Dermis blood vessel endothelial cell (primary cell): ENCODE measurements at regions not wholly inside any gene's neighbourhood (a gene's known extent, or its start where the extent isn't known, plus 50 kb on each side); places are given as distances from the start of the nearest gene placed in this dataset.

Source experiments
- DNase-seq: peaks from one replicate; pipeline ENCODE4 v3.0.0; 2010

DNA sequence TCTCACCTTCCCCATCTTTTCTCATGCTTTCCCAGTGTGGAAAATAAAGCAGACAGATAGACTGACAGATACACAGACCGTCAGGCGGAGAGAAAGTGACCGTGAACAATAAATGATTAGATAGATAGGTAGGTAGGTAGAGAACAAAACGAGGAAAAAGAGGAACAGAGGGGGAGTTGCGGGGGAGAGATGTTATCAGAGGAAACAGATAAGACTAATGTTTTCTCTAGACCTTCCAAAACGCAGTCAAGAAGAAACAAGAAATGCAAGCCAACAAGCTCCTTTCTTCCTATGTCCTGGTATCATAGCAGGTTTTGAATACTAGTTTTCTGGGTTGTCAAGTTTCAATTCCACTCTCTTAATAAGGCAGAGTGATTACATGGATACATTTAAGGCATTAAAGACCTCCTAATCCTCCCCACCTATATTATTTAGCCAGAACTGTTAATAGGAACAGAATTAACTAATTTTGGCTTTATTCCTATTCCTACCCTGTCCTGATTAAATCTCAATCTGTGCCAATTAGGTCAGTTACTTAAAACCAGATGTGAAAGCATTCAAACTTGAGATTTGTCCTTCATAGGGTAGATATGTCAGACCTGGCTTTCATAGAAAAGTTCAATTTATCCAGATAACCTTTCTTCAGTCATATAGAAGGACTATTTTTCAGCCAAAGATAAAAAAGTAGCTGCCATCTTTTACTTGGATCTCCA is 89.0 kb upstream of the PTPRR start:
- no peak for DNase-seq

DNA sequence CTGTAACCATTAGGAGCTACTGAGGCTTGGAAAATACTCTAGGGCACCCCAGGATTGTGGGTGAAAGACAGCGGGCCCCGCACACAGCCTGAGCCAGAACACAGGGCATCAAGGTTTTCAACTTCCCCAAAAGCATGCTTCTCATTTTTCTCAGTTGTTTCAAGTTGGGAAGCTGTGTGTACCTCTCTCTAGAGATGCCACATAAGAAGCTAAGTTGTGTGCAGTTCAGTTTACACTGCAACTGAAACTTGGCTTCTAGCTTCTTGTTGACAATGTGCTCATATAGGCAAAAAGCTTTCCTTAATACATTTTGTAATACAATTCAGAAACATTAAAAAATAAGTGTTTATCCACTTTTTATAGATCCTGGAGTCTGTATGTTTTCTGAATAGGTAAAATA is 88.1 kb upstream of the PTPRR start:
- DNase-seq: no peak

DNA sequence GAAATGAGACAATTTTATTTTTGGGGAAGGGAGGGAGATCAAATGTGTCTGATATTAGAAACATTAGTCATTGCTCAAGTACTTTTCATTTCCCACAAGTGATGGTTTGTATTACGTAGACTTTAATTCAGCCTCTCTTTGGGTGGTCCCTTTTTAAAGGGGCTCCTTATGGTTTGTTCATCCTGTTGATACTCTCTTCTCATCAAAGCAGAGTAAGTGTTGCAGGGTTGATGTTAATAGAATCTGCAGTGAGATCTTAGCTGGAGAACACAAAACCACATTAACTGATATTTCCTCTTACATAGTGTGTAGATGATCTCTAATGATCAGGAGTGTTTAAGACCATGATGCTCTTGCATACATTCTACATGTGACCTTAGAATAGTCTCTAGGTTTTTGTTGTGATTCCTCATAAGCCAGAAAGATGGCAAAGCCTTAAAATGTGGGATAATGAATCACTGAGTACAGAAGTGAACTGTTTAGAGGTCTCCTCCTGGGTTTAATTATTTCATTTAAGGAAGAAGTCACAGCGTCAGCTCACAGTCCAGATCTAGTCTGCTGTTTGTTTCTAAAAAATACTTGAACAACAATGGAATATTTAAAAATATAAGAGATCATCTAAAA is 87.4 kb upstream of the PTPRR start:
- no peak for DNase-seq

DNA sequence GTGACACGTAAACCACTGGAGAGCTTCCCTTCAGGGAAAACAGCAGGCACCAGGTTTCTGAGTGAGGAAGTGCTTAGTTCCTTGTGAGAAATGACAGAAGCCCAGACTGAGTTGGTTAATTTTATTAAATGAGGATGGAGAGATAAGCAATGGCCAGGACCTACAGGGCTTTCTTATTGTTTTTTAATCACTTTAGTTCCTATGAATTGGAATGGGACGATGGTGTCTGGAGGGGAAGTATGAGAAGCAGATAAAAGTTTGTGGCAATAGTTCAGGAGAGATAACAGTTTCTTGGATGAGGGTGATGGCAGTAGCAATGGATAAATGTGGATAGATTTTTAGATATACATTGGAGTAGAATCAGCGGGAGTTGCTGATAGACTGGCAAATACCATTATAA is 86.5 kb upstream of the PTPRR start:
- DNase-seq: no peak

DNA sequence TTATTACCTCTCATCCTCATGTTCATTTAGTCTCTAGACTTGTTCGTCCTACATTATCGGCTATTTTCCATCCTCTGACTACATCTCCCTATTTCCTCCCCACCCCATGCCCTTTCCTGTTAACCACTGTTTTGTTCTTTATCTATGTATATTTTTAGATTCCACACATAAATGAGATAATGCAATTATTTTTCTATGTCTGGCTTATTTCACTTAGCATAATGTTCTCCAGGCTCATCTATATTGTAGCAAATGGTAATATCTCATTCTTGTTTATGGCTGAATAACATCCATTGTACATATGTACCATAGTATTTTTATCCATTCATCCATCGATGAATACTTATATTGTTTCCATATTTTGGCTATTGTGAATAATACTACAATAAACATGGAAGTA is 84.6 kb upstream of the PTPRR start:
- DNase-seq: no peak

DNA sequence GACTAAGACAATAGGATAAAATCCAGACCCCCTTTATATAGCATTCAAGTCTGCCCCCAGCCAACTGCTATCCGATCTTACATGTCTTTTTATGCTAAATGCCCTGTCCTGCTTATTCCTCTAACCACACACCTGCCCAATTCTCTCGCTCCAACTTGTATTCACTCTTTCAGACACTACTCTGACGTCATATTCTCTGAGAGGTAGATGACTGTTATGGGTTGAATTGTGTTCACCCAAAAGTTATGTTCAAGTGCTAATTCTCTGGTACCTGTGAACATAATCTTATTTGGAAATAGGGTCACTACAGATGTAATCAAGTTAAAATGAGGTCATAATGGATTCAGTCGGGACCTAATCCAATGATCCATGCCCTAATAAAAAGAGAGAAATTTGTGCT is 84.0 kb upstream of the PTPRR start:
- no peak for DNase-seq

DNA sequence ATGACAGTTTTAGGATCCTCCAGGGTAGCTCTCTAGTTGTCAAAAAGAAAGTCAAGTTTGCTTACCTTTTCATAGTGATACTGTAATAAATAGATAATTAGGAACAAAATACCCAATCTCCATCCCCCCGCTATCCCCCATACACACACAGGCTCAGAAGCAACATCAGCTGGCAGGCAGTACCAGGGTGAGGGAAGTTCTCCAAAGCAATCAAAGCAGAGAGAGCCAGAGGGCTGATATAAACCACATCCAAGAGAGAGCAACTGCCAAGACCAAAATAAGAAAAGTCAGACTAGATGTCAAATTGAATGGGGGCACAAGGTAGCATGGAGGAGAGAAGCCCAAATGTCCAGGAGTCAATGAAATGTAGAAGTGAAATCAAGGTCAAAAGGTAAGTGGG is 80.2 kb upstream of the PTPRR start:
- DNase-seq: no peak

DNA sequence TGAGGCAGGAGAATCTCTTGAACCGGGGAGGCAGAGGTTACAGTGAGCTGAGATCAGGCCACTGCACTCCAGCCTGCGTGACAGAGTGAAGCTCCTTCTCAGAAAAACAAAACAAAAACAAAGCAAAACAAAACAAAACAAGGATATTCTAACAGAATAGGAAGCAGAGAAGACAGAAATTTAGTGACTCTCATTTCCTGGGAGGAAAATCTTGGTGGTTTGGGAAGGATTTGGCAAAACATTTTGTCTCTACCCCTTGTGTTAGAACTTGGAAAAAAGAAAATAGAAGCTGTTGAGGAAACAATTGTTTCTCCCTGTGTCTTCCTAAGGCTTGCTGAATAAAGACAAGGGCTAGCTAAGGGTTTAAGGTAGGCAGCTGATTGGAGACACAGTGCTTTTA is 79.7 kb upstream of the PTPRR start:
- DNase-seq: no peak

DNA sequence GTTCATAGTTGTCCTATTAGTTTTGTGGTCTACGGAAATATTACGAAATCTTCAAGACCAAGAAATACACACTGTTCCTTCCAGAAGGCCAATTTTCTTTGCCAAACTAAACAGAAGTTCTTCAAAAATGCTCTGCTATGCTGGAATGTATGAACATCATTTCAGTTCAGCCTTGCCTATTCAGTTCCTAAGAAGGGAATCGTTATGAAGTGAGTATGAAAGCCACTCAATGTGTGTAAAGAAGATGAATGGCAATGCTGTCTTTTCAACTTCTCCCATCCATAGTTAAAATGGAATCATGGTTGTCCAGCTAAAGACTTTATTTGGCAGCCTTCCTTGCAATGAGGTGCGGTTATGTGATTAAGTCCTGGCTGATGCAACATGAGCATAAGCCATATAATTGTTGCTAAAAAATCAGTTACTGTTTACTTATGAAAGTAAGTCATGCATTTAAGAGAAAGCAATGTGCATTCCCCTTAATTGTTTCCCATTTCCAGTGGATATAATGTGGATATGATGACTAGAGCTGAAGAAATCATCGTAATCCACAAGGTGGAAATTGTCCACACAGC is 73.8 kb upstream of the PTPRR start:
- DNase-seq: no peak

DNA sequence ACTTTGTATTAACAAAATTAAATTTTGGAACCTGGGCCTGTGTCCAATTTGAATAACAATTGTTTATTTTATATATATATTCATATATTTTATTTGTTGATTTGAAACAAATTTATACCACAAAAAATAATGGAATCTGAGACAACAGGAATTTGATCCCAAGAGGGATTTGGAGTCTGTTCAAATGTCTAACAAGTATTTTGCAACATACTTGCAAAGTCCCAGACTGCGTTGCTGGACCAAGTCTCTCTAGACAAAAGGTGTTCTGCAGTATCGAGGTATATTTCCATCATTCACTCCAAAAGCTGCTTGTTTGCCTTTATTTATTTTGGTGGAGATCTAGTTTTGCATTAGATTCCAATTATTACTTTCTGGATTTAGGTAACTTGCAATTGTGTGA is 68.7 kb upstream of the PTPRR start:
- no peak for DNase-seq

DNA sequence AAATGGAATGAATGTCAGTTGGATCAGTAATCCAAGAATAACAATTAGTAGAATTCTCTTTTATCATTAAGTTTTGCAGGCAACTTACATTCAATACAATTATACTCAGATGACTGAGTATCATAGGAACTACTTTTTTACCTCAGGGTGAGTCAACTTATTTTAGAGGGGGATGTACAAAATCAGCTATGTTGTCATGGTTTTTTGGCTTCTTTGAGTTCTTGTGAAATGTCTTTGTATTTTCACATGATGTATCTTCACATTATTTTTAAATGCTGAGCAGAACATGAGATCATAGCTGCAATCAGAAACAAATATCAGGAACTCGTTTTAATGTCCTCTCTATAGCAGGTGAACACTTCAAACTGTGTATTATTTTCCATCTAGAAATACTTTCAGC is 65.3 kb upstream of the PTPRR start:
- no peak for DNase-seq

DNA sequence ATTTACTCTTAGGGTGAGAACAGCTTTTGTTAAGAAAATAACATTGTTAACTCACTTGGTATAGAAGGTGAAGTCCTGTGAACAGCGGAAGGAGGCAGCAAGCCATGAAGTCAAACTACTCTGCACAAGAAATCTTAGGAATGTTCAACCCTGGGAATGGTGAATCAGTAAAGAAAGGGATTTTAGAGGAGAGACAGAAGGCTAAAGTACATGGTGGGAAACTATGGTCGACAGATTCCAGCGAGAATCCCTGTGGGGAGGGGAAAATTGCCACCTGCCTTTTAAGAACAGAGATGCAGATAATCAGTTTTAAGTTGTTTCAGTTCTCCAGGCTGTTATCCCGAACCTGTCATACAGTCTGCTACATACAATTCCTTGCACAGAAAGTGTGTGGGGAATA is 63.2 kb upstream of the PTPRR start:
- no peak for DNase-seq

DNA sequence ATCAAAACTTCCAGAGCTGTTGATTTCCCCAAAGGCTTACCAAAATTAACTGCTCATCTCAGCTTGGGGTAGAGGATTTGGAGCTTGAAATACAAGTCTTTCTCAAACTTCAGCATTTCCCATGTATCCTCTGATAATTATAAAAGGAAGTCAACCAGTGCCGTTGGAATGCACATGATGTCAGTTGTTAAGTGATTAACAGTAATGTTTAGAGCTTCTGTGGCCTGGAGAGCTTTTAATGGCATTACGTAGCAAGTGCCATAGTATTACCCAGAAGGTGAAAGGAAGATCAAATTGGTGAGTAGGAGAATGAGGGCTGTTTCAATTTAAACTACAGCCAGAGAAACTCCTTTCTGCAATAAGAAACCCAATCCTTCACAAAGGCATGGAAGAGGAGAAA is 62.5 kb upstream of the PTPRR start:
- no peak for DNase-seq

DNA sequence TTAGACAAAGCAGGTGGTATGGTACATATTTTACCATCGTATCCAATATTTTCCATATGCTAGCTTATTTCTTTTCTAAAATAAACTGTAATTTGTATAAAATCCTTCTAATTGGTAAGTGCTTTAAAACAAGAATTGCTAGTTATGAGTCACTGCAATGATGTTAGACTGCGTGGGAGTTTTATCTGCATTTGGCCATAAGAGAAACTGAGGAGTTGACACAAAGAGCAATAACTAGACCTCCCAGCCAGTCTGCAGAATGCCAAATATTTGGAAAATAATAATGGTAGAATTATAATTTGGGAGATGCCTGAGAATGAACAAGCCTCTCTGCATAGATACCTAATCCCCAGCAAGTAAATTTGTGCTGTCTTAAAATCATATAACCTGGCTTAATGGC is 61.7 kb upstream of the PTPRR start:
- no peak for DNase-seq

DNA sequence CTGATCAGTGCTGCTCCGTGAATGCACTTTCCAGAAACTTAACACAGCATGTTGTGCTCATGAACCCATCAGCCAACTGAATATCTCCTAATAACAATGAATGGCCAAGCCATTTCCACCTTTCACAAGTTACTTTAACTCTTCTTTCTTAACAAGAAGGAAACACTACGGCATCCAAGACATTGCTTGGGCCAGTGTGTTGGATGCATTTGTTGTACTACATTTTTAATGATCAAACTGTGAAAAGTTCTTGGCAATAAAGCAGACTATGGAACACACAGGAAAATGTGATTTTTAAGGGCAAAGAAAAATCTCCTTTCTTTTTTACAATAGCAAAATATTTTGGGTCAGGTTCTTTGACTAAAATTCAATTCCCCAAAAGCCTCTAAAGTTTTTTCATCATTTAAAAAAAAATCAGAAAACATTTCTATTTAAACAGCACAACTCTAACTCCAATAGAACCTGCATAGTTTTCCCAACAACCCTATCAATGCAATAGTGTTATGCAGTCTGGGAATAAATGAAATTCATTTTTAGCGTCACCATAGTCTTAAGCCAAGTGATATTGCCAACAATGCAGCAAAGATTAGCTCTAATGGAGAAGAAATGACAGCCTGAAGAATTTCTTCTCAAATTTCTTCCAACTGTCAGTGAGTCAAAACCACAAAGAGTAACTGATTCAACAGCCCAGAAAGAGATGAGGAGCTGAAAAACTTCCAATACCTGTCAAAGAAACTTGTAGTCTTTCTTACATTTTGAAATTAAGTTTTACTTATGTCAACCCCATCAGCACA is 50.7 kb upstream of the PTPRR start:
- no peak for DNase-seq
